ENCODE measurements at regions not wholly inside any gene's neighbourhood (a gene's known extent, or its start where the extent isn't known, plus 50 kb on each side); places are given as distances from the start of the nearest gene placed in this dataset.

- 59 to 66% methylated on average over 4 of the region's 4 CpGs for WGBS, 2 donors
- H3K4me1 ChIP-seq: no peaks in the 10 kb centered on the region
- DNase-seq: no peak
- TF ChIP-seq CTCF (IDR thresholded peaks at IDR 0.05) (no peak), POLR2A (IDR thresholded peaks at IDR 0.05) (no peak)
- intact Hi-C loops (cut with DNase I): no loop called here
- no peak overlapping the region for H3K27ac ChIP-seq
- H3K4me3 ChIP-seq (replicated peaks in 1 of 3): no peak overlapping the region
- no peaks in the 10 kb centered on the region for H3K9me3 ChIP-seq
- no peaks in the 10 kb centered on the region for H3K27me3 ChIP-seq
- H3K36me3 ChIP-seq: no peaks in the 10 kb centered on the region
These were observed 371.1 kb downstream of the FOXA2 start for GRCh38 chr20:22213271-22213670.

GRCh38 chr20:22207280-22207679 lies 377.1 kb downstream of the FOXA2 start:
- Histone ChIP-seq H3K4me1 (no peaks in the 10 kb centered on the region), H3K4me3 (replicated peaks in 1 of 3) (no peak overlapping the region), H3K27ac (no peak overlapping the region), H3K27me3 (no peaks in the 10 kb centered on the region), H3K36me3 (no peaks in the 10 kb centered on the region), H3K9me3 (no peaks in the 10 kb centered on the region)
- intact Hi-C loops (cut with DNase I): no loop called here
- no peak for TF ChIP-seq CTCF (IDR thresholded peaks at IDR 0.05)
- TF ChIP-seq POLR2A (IDR thresholded peaks at IDR 0.05): no peak
- DNase-seq: no peak

GRCh38 chr20:22204801-22205200 lies 379.6 kb downstream of the FOXA2 start:
- TF ChIP-seq CTCF (IDR thresholded peaks at IDR 0.05) (no peak), POLR2A (IDR thresholded peaks at IDR 0.05) (no peak)
- intact Hi-C loops (cut with DNase I): no loop called here
- H3K36me3 ChIP-seq: no peaks in the 10 kb centered on the region
- H3K27me3 ChIP-seq: no peaks in the 10 kb centered on the region
- H3K27ac ChIP-seq: no peak overlapping the region
- no peaks in the 10 kb centered on the region for H3K4me1 ChIP-seq
- H3K4me3 ChIP-seq (replicated peaks in 1 of 3): no peak overlapping the region
- DNase-seq: no peak
- no peaks in the 10 kb centered on the region for H3K9me3 ChIP-seq
- WGBS, 2 donors: 72 to 83% methylated on average over 4 of the region's 4 CpGs

- Histone ChIP-seq H3K4me1 (no peaks in the 10 kb centered on the region), H3K27me3 (no peaks in the 10 kb centered on the region), H3K36me3 (no peaks in the 10 kb centered on the region), H3K4me3 (replicated peaks in 1 of 3) (no peak overlapping the region), H3K27ac (no peak overlapping the region), H3K9me3 (no peaks in the 10 kb centered on the region)
- no peak for DNase-seq
- intact Hi-C loops (cut with DNase I): no loop called here
- TF ChIP-seq POLR2A (IDR thresholded peaks at IDR 0.05) (no peak), CTCF (IDR thresholded peaks at IDR 0.05) (no peak)
- WGBS, 2 donors: 32 to 47% methylated on average over 1 of the region's 1 CpG
These were observed 402.2 kb downstream of the FOXA2 start for GRCh38 chr20:22182148-22182547.

GRCh38 chr20:22180244-22180643 lies 404.1 kb downstream of the FOXA2 start:
- no peaks in the 10 kb centered on the region for H3K4me1 ChIP-seq
- intact Hi-C loops (cut with DNase I): no loop called here
- TF ChIP-seq CTCF (IDR thresholded peaks at IDR 0.05): peak in 1 of 6 experiments; percentile 5
- no peak for TF ChIP-seq POLR2A (IDR thresholded peaks at IDR 0.05)
- H3K4me3 ChIP-seq (replicated peaks in 1 of 3): no peak overlapping the region
- WGBS, 2 donors: 54 to 56% methylated on average over 1 of the region's 1 CpG
- H3K27ac ChIP-seq: no peak overlapping the region
- no peak for DNase-seq
- H3K36me3 ChIP-seq: no peaks in the 10 kb centered on the region
- no peaks in the 10 kb centered on the region for H3K27me3 ChIP-seq
- H3K9me3 ChIP-seq: no peaks in the 10 kb centered on the region

All from thyroid gland (tissue), 4 donors.